ENCODE measurements at regions not wholly inside any gene's neighbourhood (a gene's known extent, or its start where the extent isn't known, plus 50 kb on each side); places are given as distances from the start of the nearest gene placed in this dataset.

DNA sequence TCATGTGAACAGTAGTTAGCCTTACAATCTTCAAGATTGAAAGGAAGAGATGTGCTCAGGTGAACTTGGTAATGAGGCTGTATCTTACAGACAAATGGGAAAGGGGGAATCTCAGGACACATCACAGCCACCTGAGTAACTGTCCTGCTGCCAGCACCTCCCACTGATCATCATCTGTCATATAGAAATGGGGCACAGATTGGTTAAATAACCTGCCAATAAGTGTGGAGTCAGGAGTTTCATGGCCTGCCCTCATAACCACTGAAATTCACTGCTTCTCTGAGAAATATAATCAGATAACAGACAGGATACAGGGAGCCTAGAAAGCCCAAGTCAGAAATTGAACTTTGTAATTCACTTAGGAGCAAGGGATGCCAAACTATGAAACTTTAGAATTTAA lies 64.9 kb upstream of the TAS2R16 start:
- H3K27ac ChIP-seq (ENCODE audit: extremely low read length, insufficient read depth, low read length) = no peak overlapping the region
- TF ChIP-seq, protein P1, sequence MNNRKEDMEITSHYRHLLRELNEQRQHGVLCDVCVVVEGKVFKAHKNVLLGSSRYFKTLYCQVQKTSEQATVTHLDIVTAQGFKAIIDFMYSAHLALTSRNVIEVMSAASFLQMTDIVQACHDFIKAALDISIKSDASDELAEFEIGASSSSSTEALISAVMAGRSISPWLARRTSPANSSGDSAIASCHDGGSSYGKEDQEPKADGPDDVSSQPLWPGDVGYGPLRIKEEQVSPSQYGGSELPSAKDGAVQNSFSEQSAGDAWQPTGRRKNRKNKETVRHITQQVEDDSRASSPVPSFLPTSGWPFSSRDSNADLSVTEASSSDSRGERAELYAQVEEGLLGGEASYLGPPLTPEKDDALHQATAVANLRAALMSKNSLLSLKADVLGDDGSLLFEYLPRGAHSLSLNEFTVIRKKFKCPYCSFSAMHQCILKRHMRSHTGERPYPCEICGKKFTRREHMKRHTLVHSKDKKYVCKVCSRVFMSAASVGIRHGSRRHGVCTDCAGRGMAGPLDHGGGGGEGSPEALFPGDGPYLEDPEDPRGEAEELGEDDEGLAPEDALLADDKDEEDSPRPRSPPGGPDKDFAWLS (CRISPR knock-in tag; IDR thresholded peaks at IDR 0.05; ENCODE audit: borderline replicate concordance) = no peak
- no peaks in the 10 kb centered on the region for H3K27me3 ChIP-seq (ENCODE audit: control insufficient read depth in 1 of 2, insufficient read depth in 2 of 2, low read length in 2 of 2)
- DNase-seq (ENCODE audit: low spot score) = no peak
- no peaks in the 10 kb centered on the region for H3K4me1 ChIP-seq (ENCODE audit: insufficient read depth, low read length)
- ATAC-seq = no peak
- no peak overlapping the region for H3K9ac ChIP-seq (ENCODE audit: insufficient read depth, low read depth, low read length)
- no peak overlapping the region for H3K4me2 ChIP-seq (ENCODE audit: low read depth, low read length)
- BruUV-seq (replicated peaks) = no TSS peak
- H2AFZ ChIP-seq (ENCODE audit: low read length) = no peak overlapping the region
- H4K20me1 ChIP-seq (ENCODE audit: insufficient read depth, low read length) = no peaks in the 10 kb centered on the region
- no peaks in the 10 kb centered on the region for H3K79me2 ChIP-seq (ENCODE audit: insufficient read depth, low read length)
- in situ Hi-C loops (cut with HindIII; ENCODE audit: extremely low pct_ligation_motif_present, low pct_unique_long_range_greater_than_20kb) (no loop called here), intact Hi-C loops (cut with micrococcal nuclease; ENCODE audit: unreplicated experiment) (no loop called here)
- no peak for FAIRE-seq
- no peaks in the 10 kb centered on the region for H3K36me3 ChIP-seq (replicated peaks in 1 of 2; ENCODE audit: control insufficient read depth in 1 of 2, insufficient read depth in 2 of 2, low read length in 2 of 2)
- no peak overlapping the region for H3K4me3 ChIP-seq (replicated peaks in 1 of 3; ENCODE audit: insufficient read depth in 1 of 3, low read depth in 2 of 3, low read length in 3 of 3)
- POLR2A ChIA-PET = no interaction called here
- H3K9me3 ChIP-seq (ENCODE audit: low read length) = no peaks in the 10 kb centered on the region
- CTCF ChIA-PET (ENCODE audit: low intra/inter-chr PET ratio, low total read pairs) = no interaction called here

DNA sequence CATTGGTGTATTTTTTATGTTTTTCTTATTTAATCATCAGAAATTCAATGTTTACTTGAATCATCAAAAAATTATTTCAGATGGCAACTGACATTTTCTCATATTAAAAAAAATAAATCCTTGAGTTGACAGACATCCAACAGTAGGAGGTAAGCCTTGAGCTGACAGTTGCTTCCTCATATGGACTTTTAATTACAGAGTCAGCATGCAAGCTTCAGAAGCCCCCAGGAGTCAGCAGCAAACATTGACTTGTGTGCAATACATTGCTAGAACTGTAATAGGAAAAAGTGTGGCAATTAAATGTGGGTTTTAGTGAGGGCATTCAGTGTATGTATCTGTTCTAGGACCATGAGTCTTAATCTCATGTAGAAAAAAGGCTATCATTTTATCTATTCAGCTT lies 62.4 kb upstream of the TAS2R16 start:
- BruUV-seq (replicated peaks) = no TSS peak
- H3K4me1 ChIP-seq (ENCODE audit: insufficient read depth, low read length) = no peaks in the 10 kb centered on the region
- H4K20me1 ChIP-seq (ENCODE audit: insufficient read depth, low read length) = no peaks in the 10 kb centered on the region
- in situ Hi-C loops (cut with HindIII; ENCODE audit: extremely low pct_ligation_motif_present, low pct_unique_long_range_greater_than_20kb) = no loop called here
- no peaks in the 10 kb centered on the region for H3K9me3 ChIP-seq (ENCODE audit: low read length)
- ATAC-seq (no peak), DNase-seq (ENCODE audit: low spot score) (no peak), FAIRE-seq (no peak)
- H3K36me3 ChIP-seq (replicated peaks in 1 of 2; ENCODE audit: control insufficient read depth in 1 of 2, insufficient read depth in 2 of 2, low read length in 2 of 2) = no peaks in the 10 kb centered on the region
- CTCF ChIA-PET (ENCODE audit: low intra/inter-chr PET ratio, low total read pairs) = no interaction called here
- no peak overlapping the region for H2AFZ ChIP-seq (ENCODE audit: low read length)
- POLR2A ChIA-PET = no interaction called here
- H3K79me2 ChIP-seq (ENCODE audit: insufficient read depth, low read length) = no peaks in the 10 kb centered on the region
- intact Hi-C loops (cut with micrococcal nuclease; ENCODE audit: unreplicated experiment) = no loop called here
- no peak overlapping the region for H3K4me3 ChIP-seq (replicated peaks in 1 of 3; ENCODE audit: insufficient read depth in 1 of 3, low read depth in 2 of 3, low read length in 3 of 3)
- no peak overlapping the region for H3K4me2 ChIP-seq (ENCODE audit: low read depth, low read length)
- no peak overlapping the region for H3K9ac ChIP-seq (ENCODE audit: insufficient read depth, low read depth, low read length)
- H3K27ac ChIP-seq (ENCODE audit: extremely low read length, insufficient read depth, low read length) = no peak overlapping the region
- H3K27me3 ChIP-seq (ENCODE audit: control insufficient read depth in 1 of 2, insufficient read depth in 2 of 2, low read length in 2 of 2) = no peaks in the 10 kb centered on the region
- TF ChIP-seq ZNF572 (CRISPR knock-in tag; IDR thresholded peaks at IDR 0.05) (no peak), ZFP36L1 (CRISPR knock-in tag; IDR thresholded peaks at IDR 0.05) (no peak), MTA3 (CRISPR knock-in tag; IDR thresholded peaks at IDR 0.05) (no peak), FOXK2 (IDR thresholded peaks at IDR 0.05) (no peak), ARHGAP35 (CRISPR knock-in tag; IDR thresholded peaks at IDR 0.05; ENCODE audit: borderline replicate concordance) (no peak), ZNF160 (CRISPR knock-in tag; IDR thresholded peaks at IDR 0.05) (no peak), ZNF343 (CRISPR knock-in tag; IDR thresholded peaks at IDR 0.05) (no peak), CCAR2 (optimal IDR thresholded peaks at IDR 0.05; ENCODE audit: low read depth, low read length) (no peak), HOXA7 (CRISPR knock-in tag; IDR thresholded peaks at IDR 0.05) (no peak), ZNF530 (CRISPR knock-in tag; IDR thresholded peaks at IDR 0.05; ENCODE audit: low read depth) (no peak), TEAD3 (CRISPR knock-in tag; optimal IDR thresholded peaks at IDR 0.05; ENCODE audit: borderline replicate concordance) (no peak)
- TF ChIP-seq, protein P2, sequence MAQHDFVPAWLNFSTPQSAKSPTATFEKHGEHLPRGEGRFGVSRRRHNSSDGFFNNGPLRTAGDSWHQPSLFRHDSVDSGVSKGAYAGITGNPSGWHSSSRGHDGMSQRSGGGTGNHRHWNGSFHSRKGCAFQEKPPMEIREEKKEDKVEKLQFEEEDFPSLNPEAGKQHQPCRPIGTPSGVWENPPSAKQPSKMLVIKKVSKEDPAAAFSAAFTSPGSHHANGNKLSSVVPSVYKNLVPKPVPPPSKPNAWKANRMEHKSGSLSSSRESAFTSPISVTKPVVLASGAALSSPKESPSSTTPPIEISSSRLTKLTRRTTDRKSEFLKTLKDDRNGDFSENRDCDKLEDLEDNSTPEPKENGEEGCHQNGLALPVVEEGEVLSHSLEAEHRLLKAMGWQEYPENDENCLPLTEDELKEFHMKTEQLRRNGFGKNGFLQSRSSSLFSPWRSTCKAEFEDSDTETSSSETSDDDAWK (CRISPR knock-in tag; IDR thresholded peaks at IDR 0.05) = no peak
- TF ChIP-seq, protein P3, sequence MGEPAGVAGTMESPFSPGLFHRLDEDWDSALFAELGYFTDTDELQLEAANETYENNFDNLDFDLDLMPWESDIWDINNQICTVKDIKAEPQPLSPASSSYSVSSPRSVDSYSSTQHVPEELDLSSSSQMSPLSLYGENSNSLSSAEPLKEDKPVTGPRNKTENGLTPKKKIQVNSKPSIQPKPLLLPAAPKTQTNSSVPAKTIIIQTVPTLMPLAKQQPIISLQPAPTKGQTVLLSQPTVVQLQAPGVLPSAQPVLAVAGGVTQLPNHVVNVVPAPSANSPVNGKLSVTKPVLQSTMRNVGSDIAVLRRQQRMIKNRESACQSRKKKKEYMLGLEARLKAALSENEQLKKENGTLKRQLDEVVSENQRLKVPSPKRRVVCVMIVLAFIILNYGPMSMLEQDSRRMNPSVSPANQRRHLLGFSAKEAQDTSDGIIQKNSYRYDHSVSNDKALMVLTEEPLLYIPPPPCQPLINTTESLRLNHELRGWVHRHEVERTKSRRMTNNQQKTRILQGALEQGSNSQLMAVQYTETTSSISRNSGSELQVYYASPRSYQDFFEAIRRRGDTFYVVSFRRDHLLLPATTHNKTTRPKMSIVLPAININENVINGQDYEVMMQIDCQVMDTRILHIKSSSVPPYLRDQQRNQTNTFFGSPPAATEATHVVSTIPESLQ (CRISPR knock-in tag; conservative IDR thresholded peaks at IDR 0.05) = no peak
- TF ChIP-seq, protein P4, sequence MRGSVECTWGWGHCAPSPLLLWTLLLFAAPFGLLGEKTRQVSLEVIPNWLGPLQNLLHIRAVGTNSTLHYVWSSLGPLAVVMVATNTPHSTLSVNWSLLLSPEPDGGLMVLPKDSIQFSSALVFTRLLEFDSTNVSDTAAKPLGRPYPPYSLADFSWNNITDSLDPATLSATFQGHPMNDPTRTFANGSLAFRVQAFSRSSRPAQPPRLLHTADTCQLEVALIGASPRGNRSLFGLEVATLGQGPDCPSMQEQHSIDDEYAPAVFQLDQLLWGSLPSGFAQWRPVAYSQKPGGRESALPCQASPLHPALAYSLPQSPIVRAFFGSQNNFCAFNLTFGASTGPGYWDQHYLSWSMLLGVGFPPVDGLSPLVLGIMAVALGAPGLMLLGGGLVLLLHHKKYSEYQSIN (CRISPR knock-in tag; IDR thresholded peaks at IDR 0.05; ENCODE audit: borderline replicate concordance) = no peak

Data from HepG2 (cell line).